ENCODE measurements at regions not wholly inside any gene's neighbourhood (a gene's known extent, or its start where the extent isn't known, plus 50 kb on each side); places are given as distances from the start of the nearest gene placed in this dataset.

DNA sequence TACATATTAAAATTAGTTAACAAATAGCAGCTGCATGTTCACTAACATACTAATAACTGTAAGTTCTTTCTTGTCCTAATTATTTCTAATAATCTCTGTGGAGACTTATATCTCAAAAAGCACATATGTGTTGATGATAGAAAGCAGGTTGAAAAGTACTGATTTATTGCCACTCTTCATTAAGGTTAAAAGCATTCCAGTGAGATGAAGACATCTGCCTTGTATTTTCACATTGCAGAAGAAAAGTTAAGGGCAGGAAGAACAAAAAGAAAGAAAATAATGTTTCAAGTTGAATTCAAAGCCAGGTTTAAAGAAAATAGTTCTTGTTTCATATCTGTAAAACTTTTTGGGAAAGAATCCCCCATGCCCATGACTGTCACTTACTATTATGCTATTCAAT lies 429.9 kb downstream of the MTX2 start:
- Histone ChIP-seq H2BK12ac (ENCODE audit: low read length in 2 of 2) (no peak overlapping the region), H2BK15ac (ENCODE audit: low read depth, poor library complexity, severe bottlenecking) (no peak overlapping the region), H3K4me1 (ENCODE audit: control insufficient read depth, insufficient read depth, low read depth, low read length) (no peaks in the 10 kb centered on the region), H3K4ac (ENCODE audit: low read depth in 1 of 2, low read length in 2 of 2) (no peak overlapping the region), H3K27me3 (ENCODE audit: control insufficient read depth in 1 of 2, insufficient read depth in 1 of 2, low read length in 2 of 2) (no peaks in the 10 kb centered on the region), H2BK120ac (ENCODE audit: low read depth, low read length) (no peak overlapping the region), H3K14ac (ENCODE audit: low read length in 2 of 2) (no peak overlapping the region), H4K91ac (ENCODE audit: low read length) (no peak overlapping the region), H3K4me3 (ENCODE audit: insufficient read depth in 1 of 2, low read depth in 1 of 2, low read length in 2 of 2) (no peak overlapping the region), H3K23ac (ENCODE audit: low read length in 2 of 2) (no peak overlapping the region), H3K9me3 (ENCODE audit: control insufficient read depth, low read length) (no peaks in the 10 kb centered on the region), H2BK5ac (ENCODE audit: low read depth, low read length, poor library complexity, severe bottlenecking) (no peak overlapping the region), H3K27ac (ENCODE audit: low read length, poor library complexity, severe bottlenecking) (no peak overlapping the region), H3K36me3 (ENCODE audit: control insufficient read depth in 1 of 2, insufficient read depth in 2 of 2, low read depth in 1 of 2, low read length in 2 of 2) (no peaks in the 10 kb centered on the region), H2AFZ (ENCODE audit: low read depth, low read length) (no peak overlapping the region), H2AK5ac (ENCODE audit: low read length, severe bottlenecking) (no peak overlapping the region), H3K79me1 (replicated peaks; ENCODE audit: low read length, poor library complexity, severe bottlenecking) (no peaks in the 10 kb centered on the region), H3K18ac (ENCODE audit: low read depth in 1 of 2, low read length in 2 of 2) (no peak overlapping the region), H4K8ac (ENCODE audit: low read length) (no peak overlapping the region), H3K4me2 (ENCODE audit: low read length, poor library complexity, severe bottlenecking) (no peak overlapping the region), H3K9ac (ENCODE audit: low read length) (no peak overlapping the region)
- DNase-seq = no peak

DNA sequence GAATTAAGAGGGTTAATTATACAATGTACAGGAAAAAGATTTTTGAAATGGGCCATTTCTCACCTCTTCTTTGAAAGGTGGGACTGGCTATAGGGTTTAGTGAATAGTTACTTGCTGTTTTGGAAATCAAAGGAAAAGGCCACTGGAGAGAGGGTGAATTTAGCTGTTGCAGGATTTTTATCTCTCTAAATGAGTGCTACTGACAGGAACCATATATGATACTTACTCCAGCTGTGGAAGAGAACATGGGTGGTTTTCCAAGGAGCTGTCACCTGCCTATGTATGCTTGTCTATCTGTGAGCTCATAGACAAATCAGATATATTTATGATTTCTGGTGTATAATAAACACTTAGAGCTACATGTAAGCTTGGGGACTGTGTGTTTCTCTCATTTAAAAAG lies 430.4 kb downstream of the MTX2 start:
- DNase-seq = no peak
- Histone ChIP-seq H3K27ac (ENCODE audit: low read length, poor library complexity, severe bottlenecking) (no peak overlapping the region), H2BK15ac (ENCODE audit: low read depth, poor library complexity, severe bottlenecking) (no peak overlapping the region), H2BK12ac (ENCODE audit: low read length in 2 of 2) (no peak overlapping the region), H3K9me3 (ENCODE audit: control insufficient read depth, low read length) (no peaks in the 10 kb centered on the region), H3K4ac (ENCODE audit: low read depth in 1 of 2, low read length in 2 of 2) (no peak overlapping the region), H4K91ac (ENCODE audit: low read length) (no peak overlapping the region), H3K36me3 (ENCODE audit: control insufficient read depth in 1 of 2, insufficient read depth in 2 of 2, low read depth in 1 of 2, low read length in 2 of 2) (no peaks in the 10 kb centered on the region), H2AK5ac (ENCODE audit: low read length, severe bottlenecking) (no peak overlapping the region), H2BK120ac (ENCODE audit: low read depth, low read length) (no peak overlapping the region), H3K23ac (ENCODE audit: low read length in 2 of 2) (no peak overlapping the region), H3K79me1 (replicated peaks; ENCODE audit: low read length, poor library complexity, severe bottlenecking) (no peaks in the 10 kb centered on the region), H2BK5ac (ENCODE audit: low read depth, low read length, poor library complexity, severe bottlenecking) (no peak overlapping the region), H2AFZ (ENCODE audit: low read depth, low read length) (no peak overlapping the region), H3K18ac (ENCODE audit: low read depth in 1 of 2, low read length in 2 of 2) (no peak overlapping the region), H3K9ac (ENCODE audit: low read length) (no peak overlapping the region), H3K14ac (ENCODE audit: low read length in 2 of 2) (no peak overlapping the region), H3K4me3 (ENCODE audit: insufficient read depth in 1 of 2, low read depth in 1 of 2, low read length in 2 of 2) (no peak overlapping the region), H3K27me3 (ENCODE audit: control insufficient read depth in 1 of 2, insufficient read depth in 1 of 2, low read length in 2 of 2) (no peaks in the 10 kb centered on the region), H4K8ac (ENCODE audit: low read length) (no peak overlapping the region), H3K4me1 (ENCODE audit: control insufficient read depth, insufficient read depth, low read depth, low read length) (no peaks in the 10 kb centered on the region), H3K4me2 (ENCODE audit: low read length, poor library complexity, severe bottlenecking) (no peak overlapping the region)

DNA sequence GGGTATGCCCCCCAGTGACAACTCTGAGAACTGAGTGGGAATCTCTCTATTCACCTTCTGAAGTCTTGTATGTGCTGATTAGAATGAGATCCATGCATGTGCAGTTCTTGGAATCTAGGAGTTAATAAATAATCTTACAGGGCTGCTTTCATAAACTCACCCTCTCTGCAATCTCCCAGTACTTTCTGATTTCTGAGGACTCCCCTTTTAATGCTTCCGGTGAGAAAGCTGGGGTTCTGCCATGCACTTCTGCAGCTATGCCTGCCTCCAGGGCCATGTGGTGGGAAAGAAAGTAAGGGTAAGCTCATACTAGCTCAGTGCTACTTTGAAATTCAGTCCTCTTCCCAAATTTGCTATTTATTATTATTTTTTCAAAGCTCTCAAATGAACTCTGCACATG lies 432.9 kb downstream of the MTX2 start:
- no peak overlapping the region for H3K27ac ChIP-seq (ENCODE audit: low read length, poor library complexity, severe bottlenecking)
- H3K27me3 ChIP-seq (ENCODE audit: control insufficient read depth in 1 of 2, insufficient read depth in 1 of 2, low read length in 2 of 2) = no peaks in the 10 kb centered on the region
- no peak overlapping the region for H2AFZ ChIP-seq (ENCODE audit: low read depth, low read length)
- no peak overlapping the region for H3K23ac ChIP-seq (ENCODE audit: low read length in 2 of 2)
- H3K9me3 ChIP-seq (ENCODE audit: control insufficient read depth, low read length) = no peaks in the 10 kb centered on the region
- no peak overlapping the region for H4K91ac ChIP-seq (ENCODE audit: low read length)
- H3K4me1 ChIP-seq (ENCODE audit: control insufficient read depth, insufficient read depth, low read depth, low read length) = no peaks in the 10 kb centered on the region
- H2BK120ac ChIP-seq (ENCODE audit: low read depth, low read length) = no peak overlapping the region
- H2BK5ac ChIP-seq (ENCODE audit: low read depth, low read length, poor library complexity, severe bottlenecking) = no peak overlapping the region
- no peak overlapping the region for H2BK12ac ChIP-seq (ENCODE audit: low read length in 2 of 2)
- H3K18ac ChIP-seq (ENCODE audit: low read depth in 1 of 2, low read length in 2 of 2) = no peak overlapping the region
- H2BK15ac ChIP-seq (ENCODE audit: low read depth, poor library complexity, severe bottlenecking) = no peak overlapping the region
- H3K4me3 ChIP-seq (ENCODE audit: insufficient read depth in 1 of 2, low read depth in 1 of 2, low read length in 2 of 2) = no peak overlapping the region
- H3K9ac ChIP-seq (ENCODE audit: low read length) = no peak overlapping the region
- no peak for DNase-seq
- H3K4ac ChIP-seq (ENCODE audit: low read depth in 1 of 2, low read length in 2 of 2) = no peak overlapping the region
- no peak overlapping the region for H4K8ac ChIP-seq (ENCODE audit: low read length)
- H3K79me1 ChIP-seq (replicated peaks; ENCODE audit: low read length, poor library complexity, severe bottlenecking) = no peaks in the 10 kb centered on the region
- WGBS = 80% methylated on average over 1 of the region's 1 CpG
- no peak overlapping the region for H3K14ac ChIP-seq (ENCODE audit: low read length in 2 of 2)
- H2AK5ac ChIP-seq (ENCODE audit: low read length, severe bottlenecking) = no peak overlapping the region
- no peak overlapping the region for H3K4me2 ChIP-seq (ENCODE audit: low read length, poor library complexity, severe bottlenecking)
- H3K36me3 ChIP-seq (ENCODE audit: control insufficient read depth in 1 of 2, insufficient read depth in 2 of 2, low read depth in 1 of 2, low read length in 2 of 2) = no peaks in the 10 kb centered on the region

DNA sequence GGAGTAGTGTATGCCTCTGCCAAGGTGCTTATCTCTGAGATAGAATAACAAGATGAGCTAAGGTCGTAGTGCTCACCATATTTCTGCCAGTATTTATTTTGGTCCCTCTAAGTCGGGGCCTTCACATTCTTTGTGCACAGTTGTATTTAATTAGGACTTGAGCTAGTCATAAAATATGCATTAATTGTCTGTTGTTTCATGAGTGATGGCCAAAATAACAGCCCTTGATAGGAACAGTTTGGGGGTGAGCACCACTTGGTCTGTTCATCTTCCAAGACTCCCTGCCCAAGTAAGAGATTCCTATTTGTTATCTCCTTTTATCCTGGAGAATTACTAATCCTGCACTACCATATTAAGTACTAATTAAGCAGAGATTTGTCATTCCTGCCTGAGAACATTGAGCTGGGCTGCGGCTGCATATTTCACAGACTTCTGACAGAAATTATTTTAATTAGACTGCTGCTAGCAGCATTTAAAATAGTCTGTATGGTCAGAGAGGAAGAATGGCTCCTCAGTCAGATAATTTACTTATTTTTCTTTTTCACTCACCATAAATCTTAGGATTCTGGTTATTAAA lies 435.1 kb downstream of the MTX2 start:
- 55% methylated on average over 2 of the region's 3 CpGs for WGBS
- H3K36me3 ChIP-seq (ENCODE audit: control insufficient read depth in 1 of 2, insufficient read depth in 2 of 2, low read depth in 1 of 2, low read length in 2 of 2) = no peaks in the 10 kb centered on the region

More for the DNA sequence above, 435.1 kb downstream of the MTX2 start:
- no peak overlapping the region for H3K4me2 ChIP-seq (ENCODE audit: low read length, poor library complexity, severe bottlenecking)
- H3K18ac ChIP-seq (ENCODE audit: low read depth in 1 of 2, low read length in 2 of 2) = no peak overlapping the region
- H3K9me3 ChIP-seq (ENCODE audit: control insufficient read depth, low read length) = no peaks in the 10 kb centered on the region
- H3K79me1 ChIP-seq (replicated peaks; ENCODE audit: low read length, poor library complexity, severe bottlenecking) = no peaks in the 10 kb centered on the region
- H2BK120ac ChIP-seq (ENCODE audit: low read depth, low read length) = no peak overlapping the region
- no peak overlapping the region for H3K4ac ChIP-seq (ENCODE audit: low read depth in 1 of 2, low read length in 2 of 2)
- no peak overlapping the region for H2AK5ac ChIP-seq (ENCODE audit: low read length, severe bottlenecking)
- no peak for DNase-seq
- H3K9ac ChIP-seq (ENCODE audit: low read length) = no peak overlapping the region
- no peaks in the 10 kb centered on the region for H3K4me1 ChIP-seq (ENCODE audit: control insufficient read depth, insufficient read depth, low read depth, low read length)
- H3K27me3 ChIP-seq (ENCODE audit: control insufficient read depth in 1 of 2, insufficient read depth in 1 of 2, low read length in 2 of 2) = no peaks in the 10 kb centered on the region
- no peak overlapping the region for H2BK12ac ChIP-seq (ENCODE audit: low read length in 2 of 2)
- no peak overlapping the region for H3K23ac ChIP-seq (ENCODE audit: low read length in 2 of 2)
- H4K8ac ChIP-seq (ENCODE audit: low read length) = no peak overlapping the region
- H3K14ac ChIP-seq (ENCODE audit: low read length in 2 of 2) = no peak overlapping the region
- H3K4me3 ChIP-seq (ENCODE audit: insufficient read depth in 1 of 2, low read depth in 1 of 2, low read length in 2 of 2) = no peak overlapping the region
- H2BK5ac ChIP-seq (ENCODE audit: low read depth, low read length, poor library complexity, severe bottlenecking) = no peak overlapping the region
- H3K27ac ChIP-seq (ENCODE audit: low read length, poor library complexity, severe bottlenecking) = no peak overlapping the region
- no peak overlapping the region for H4K91ac ChIP-seq (ENCODE audit: low read length)
- no peak overlapping the region for H2BK15ac ChIP-seq (ENCODE audit: low read depth, poor library complexity, severe bottlenecking)
- no peak overlapping the region for H2AFZ ChIP-seq (ENCODE audit: low read depth, low read length)
